ENCODE measurements at regions not wholly inside any gene's neighbourhood (a gene's known extent, or its start where the extent isn't known, plus 50 kb on each side); places are given as distances from the start of the nearest gene placed in this dataset.

- Mint-ChIP-seq H3K27me3 (no peaks in the 10 kb centered on the region), H3K36me3 (ENCODE audit: insufficient read depth) (no peaks in the 10 kb centered on the region), H3K9me3 (peaks cover 21% of the 10 kb centered on the region), H3K4me3 (no peak overlapping the region), H3K4me1 (no peaks in the 10 kb centered on the region), H3K27ac (ENCODE audit: low read depth) (no peak overlapping the region)
- DNase-seq (ENCODE audit: low spot score in 2 of 2) = no peak
- no peak for ATAC-seq (replicated peaks; ENCODE audit: extremely low read depth, poor library complexity, severe bottlenecking)
Measured at GRCh38 chr5:118193194-118193905, 795.0 kb downstream of the DTWD2 start.

- ATAC-seq (replicated peaks; ENCODE audit: extremely low read depth, poor library complexity, severe bottlenecking) = no peak
- Mint-ChIP-seq H3K27me3 (no peaks in the 10 kb centered on the region), H3K4me3 (no peak overlapping the region), H3K27ac (ENCODE audit: low read depth) (no peak overlapping the region), H3K4me1 (no peaks in the 10 kb centered on the region), H3K9me3 (peaks cover 6% of the 10 kb centered on the region), H3K36me3 (ENCODE audit: insufficient read depth) (no peaks in the 10 kb centered on the region)
- no peak for DNase-seq (ENCODE audit: low spot score in 2 of 2)
Measured at GRCh38 chr5:118185018-118185417, 803.3 kb downstream of the DTWD2 start.

GRCh38 chr5:118176146-118176545 lies 812.2 kb downstream of the DTWD2 start:
- H3K27ac Mint-ChIP-seq (ENCODE audit: low read depth) = no peak overlapping the region
- H3K4me1 Mint-ChIP-seq = no peaks in the 10 kb centered on the region
- ATAC-seq (replicated peaks; ENCODE audit: extremely low read depth, poor library complexity, severe bottlenecking) (no peak), DNase-seq (ENCODE audit: low spot score in 2 of 2) (no peak)
- no peak overlapping the region for H3K4me3 Mint-ChIP-seq
- H3K9me3 Mint-ChIP-seq = peaks cover 9% of the 10 kb centered on the region
- no peaks in the 10 kb centered on the region for H3K36me3 Mint-ChIP-seq (ENCODE audit: insufficient read depth)
- H3K27me3 Mint-ChIP-seq = no peaks in the 10 kb centered on the region

- no peaks in the 10 kb centered on the region for H3K36me3 Mint-ChIP-seq (ENCODE audit: insufficient read depth)
- no peak overlapping the region for H3K4me3 Mint-ChIP-seq
- H3K4me1 Mint-ChIP-seq = no peaks in the 10 kb centered on the region
- H3K27me3 Mint-ChIP-seq = no peaks in the 10 kb centered on the region
- ATAC-seq (replicated peaks; ENCODE audit: extremely low read depth, poor library complexity, severe bottlenecking) (no peak), DNase-seq (ENCODE audit: low spot score in 2 of 2) (no peak)
- no peak overlapping the region for H3K27ac Mint-ChIP-seq (ENCODE audit: low read depth)
- H3K9me3 Mint-ChIP-seq = peaks cover 9% of the 10 kb centered on the region
Measured at GRCh38 chr5:118174671-118175070, 813.7 kb downstream of the DTWD2 start.

- no peaks in the 10 kb centered on the region for H3K4me1 Mint-ChIP-seq
- H3K4me3 Mint-ChIP-seq = no peak overlapping the region
- peaks cover 9% of the 10 kb centered on the region for H3K9me3 Mint-ChIP-seq
- DNase-seq (ENCODE audit: low spot score in 2 of 2) = no peak
- ATAC-seq (replicated peaks; ENCODE audit: extremely low read depth, poor library complexity, severe bottlenecking) = no peak
- no peaks in the 10 kb centered on the region for H3K36me3 Mint-ChIP-seq (ENCODE audit: insufficient read depth)
- no peaks in the 10 kb centered on the region for H3K27me3 Mint-ChIP-seq
- H3K27ac Mint-ChIP-seq (ENCODE audit: low read depth) = no peak overlapping the region
Measured at GRCh38 chr5:118173340-118173739, 815.0 kb downstream of the DTWD2 start.

GRCh38 chr5:118165619-118166018 lies 822.7 kb downstream of the DTWD2 start:
- no peaks in the 10 kb centered on the region for H3K36me3 Mint-ChIP-seq (ENCODE audit: insufficient read depth)
- no peak overlapping the region for H3K27ac Mint-ChIP-seq (ENCODE audit: low read depth)
- H3K4me1 Mint-ChIP-seq = no peaks in the 10 kb centered on the region
- H3K9me3 Mint-ChIP-seq = peaks cover 9% of the 10 kb centered on the region
- no peak for DNase-seq (ENCODE audit: low spot score in 2 of 2)
- H3K27me3 Mint-ChIP-seq = no peaks in the 10 kb centered on the region
- no peak for ATAC-seq (replicated peaks; ENCODE audit: extremely low read depth, poor library complexity, severe bottlenecking)
- H3K4me3 Mint-ChIP-seq = no peak overlapping the region

- Mint-ChIP-seq H3K36me3 (ENCODE audit: insufficient read depth) (no peaks in the 10 kb centered on the region), H3K27me3 (no peaks in the 10 kb centered on the region), H3K27ac (ENCODE audit: low read depth) (no peak overlapping the region), H3K9me3 (peaks cover 21% of the 10 kb centered on the region), H3K4me3 (no peak overlapping the region), H3K4me1 (no peaks in the 10 kb centered on the region)
- DNase-seq (ENCODE audit: low spot score in 2 of 2) = no peak
- no peak for ATAC-seq (replicated peaks; ENCODE audit: extremely low read depth, poor library complexity, severe bottlenecking)
Measured at GRCh38 chr5:118156181-118156580, 832.2 kb downstream of the DTWD2 start.

- no peaks in the 10 kb centered on the region for H3K27me3 Mint-ChIP-seq
- H3K36me3 Mint-ChIP-seq (ENCODE audit: insufficient read depth) = peaks cover 1% of the 10 kb centered on the region
- no peak overlapping the region for H3K27ac Mint-ChIP-seq (ENCODE audit: low read depth)
- H3K4me3 Mint-ChIP-seq = no peak overlapping the region
- ATAC-seq (replicated peaks; ENCODE audit: extremely low read depth, poor library complexity, severe bottlenecking) (no peak), DNase-seq (ENCODE audit: low spot score in 2 of 2) (no peak)
- H3K9me3 Mint-ChIP-seq = peaks cover 14% of the 10 kb centered on the region
- no peaks in the 10 kb centered on the region for H3K4me1 Mint-ChIP-seq
Measured at GRCh38 chr5:118146824-118147223, 841.5 kb downstream of the DTWD2 start.

- Mint-ChIP-seq H3K4me1 (no peaks in the 10 kb centered on the region), H3K9me3 (peaks cover 24% of the 10 kb centered on the region), H3K36me3 (ENCODE audit: insufficient read depth) (peaks cover 1% of the 10 kb centered on the region), H3K27ac (ENCODE audit: low read depth) (no peak overlapping the region), H3K27me3 (no peaks in the 10 kb centered on the region), H3K4me3 (no peak overlapping the region)
- ATAC-seq (replicated peaks; ENCODE audit: extremely low read depth, poor library complexity, severe bottlenecking) (no peak), DNase-seq (ENCODE audit: low spot score in 2 of 2) (no peak)
Measured at GRCh38 chr5:118144540-118144939, 843.8 kb downstream of the DTWD2 start.

- H3K27ac Mint-ChIP-seq (ENCODE audit: low read depth) = no peak overlapping the region
- peaks cover 1% of the 10 kb centered on the region for H3K36me3 Mint-ChIP-seq (ENCODE audit: insufficient read depth)
- ATAC-seq (replicated peaks; ENCODE audit: extremely low read depth, poor library complexity, severe bottlenecking) (no peak), DNase-seq (ENCODE audit: low spot score in 2 of 2) (no peak)
- no peaks in the 10 kb centered on the region for H3K27me3 Mint-ChIP-seq
- H3K4me1 Mint-ChIP-seq = no peaks in the 10 kb centered on the region
- no peak overlapping the region for H3K4me3 Mint-ChIP-seq
- peaks cover 16% of the 10 kb centered on the region for H3K9me3 Mint-ChIP-seq
Measured at GRCh38 chr5:118139361-118139760, 849.0 kb downstream of the DTWD2 start.

GRCh38 chr5:118126159-118126558 lies 862.2 kb downstream of the DTWD2 start:
- H3K27ac Mint-ChIP-seq (ENCODE audit: low read depth) = no peak overlapping the region
- no peak for ATAC-seq (replicated peaks; ENCODE audit: extremely low read depth, poor library complexity, severe bottlenecking)
- H3K4me1 Mint-ChIP-seq = no peaks in the 10 kb centered on the region
- no peaks in the 10 kb centered on the region for H3K27me3 Mint-ChIP-seq
- H3K4me3 Mint-ChIP-seq = no peak overlapping the region
- no peak for DNase-seq (ENCODE audit: low spot score in 2 of 2)
- H3K9me3 Mint-ChIP-seq = peaks cover 10% of the 10 kb centered on the region
- H3K36me3 Mint-ChIP-seq (ENCODE audit: insufficient read depth) = no peaks in the 10 kb centered on the region

GRCh38 chr5:118125687-118126086 lies 862.7 kb downstream of the DTWD2 start:
- Mint-ChIP-seq H3K9me3 (peaks cover 10% of the 10 kb centered on the region), H3K27ac (ENCODE audit: low read depth) (no peak overlapping the region), H3K27me3 (no peaks in the 10 kb centered on the region), H3K4me1 (no peaks in the 10 kb centered on the region), H3K4me3 (no peak overlapping the region), H3K36me3 (ENCODE audit: insufficient read depth) (no peaks in the 10 kb centered on the region)
- no peak for ATAC-seq (replicated peaks; ENCODE audit: extremely low read depth, poor library complexity, severe bottlenecking)
- DNase-seq (ENCODE audit: low spot score in 2 of 2) = no peak

- Mint-ChIP-seq H3K4me1 (no peaks in the 10 kb centered on the region), H3K27ac (ENCODE audit: low read depth) (no peak overlapping the region), H3K27me3 (no peaks in the 10 kb centered on the region), H3K4me3 (no peak overlapping the region), H3K36me3 (ENCODE audit: insufficient read depth) (no peaks in the 10 kb centered on the region), H3K9me3 (peaks cover 12% of the 10 kb centered on the region)
- DNase-seq (ENCODE audit: low spot score in 2 of 2) (no peak), ATAC-seq (replicated peaks; ENCODE audit: extremely low read depth, poor library complexity, severe bottlenecking) (no peak)
Measured at GRCh38 chr5:118121258-118121657, 867.1 kb downstream of the DTWD2 start.
